K562 (cell line): ENCODE measurements at regions not wholly inside any gene's neighbourhood (a gene's known extent, or its start where the extent isn't known, plus 50 kb on each side); places are given as distances from the start of the nearest gene placed in this dataset.

ENCODE experiments used
- ATAC-seq: fragments of 200-7000 bp; cut with Tn5 transposase; 3 replicates; pipeline ENCODE4 v1.9.1; 2020; ENCODE audit warnings: moderate library complexity
- BruUV-seq: library from RNA; stranded (reverse); fragments of 400-500 nt; replicated peaks from 2 replicates; lab custom pipeline; 2021; lab: Mats Ljungman, UMichigan
- CTCF ChIA-PET: fragments of 300-600 bp; formaldehyde crosslinking; extraction: SDS; loops from one replicate; lab custom pipeline; 2021; ENCODE audit warnings: low intra/inter-chr PET ratio; lab: Yijun Ruan, JAX
- POLR2A ChIA-PET: fragments of 300-600, 350-650 bp; sonication (Branson Sonifier 250); formaldehyde crosslinking; extraction: SDS; loops from one replicate; lab custom pipeline; 2021; ENCODE audit warnings: antibody characterized with exemption, inconsistent platforms; lab: Yijun Ruan, JAX
- DNase-seq, 4 experiments: peaks; one replicate each; pipeline versions ENCODE4 v3.0.0 to v3.0.0-alpha.2; 2011 to 2018; ENCODE audit warnings: low spot score in 3 of 4, mixed read lengths in 3 of 4; ENCODE audit errors: extremely low read depth in 1 of 4
- FAIRE-seq: peaks from 2 replicates; lab custom pipeline; 2011; peaks lifted over from hg19 to GRCh38; lab: Jason Lieb, UNC
- H2AFZ ChIP-seq: 2 replicates; pipeline ENCODE4 v1.6.0; 2011; ENCODE audit warnings: low read depth, low read length, control low read depth, inconsistent platforms
- H3K27ac ChIP-seq: fragments of 200-600 bp; 3 replicates; pipeline ENCODE4 v1.8.0; 2011; ENCODE audit warnings: low read depth, mild to moderate bottlenecking, control low read depth, inconsistent platforms, low read length, moderate library complexity, mixed read lengths; ENCODE audit errors: extremely low read depth
- H3K27me3 ChIP-seq, 2 experiments: fragments of 300-600 bp in 1 of 2; 2 replicates in 1 of 2; 3 replicates in 1 of 2; pipeline versions ENCODE4 v1.6.0 to v1.8.0; 2011; ENCODE audit warnings: inconsistent platforms in 2 of 2, low read length in 2 of 2, mild to moderate bottlenecking in 1 of 2, mixed read lengths in 1 of 2, moderate library complexity in 1 of 2; ENCODE audit not compliant: control insufficient read depth in 2 of 2, insufficient read depth in 2 of 2
- H3K36me3 ChIP-seq: fragments of 300-600 bp; 3 replicates; pipeline ENCODE4 v1.8.0; 2011; ENCODE audit warnings: mild to moderate bottlenecking, low read length, inconsistent platforms; ENCODE audit not compliant: control insufficient read depth, insufficient read depth
- H3K4me1 ChIP-seq, 2 experiments: fragments of 200-600 bp in 1 of 2; replicated peaks in 1 of 2; 2 replicates in 1 of 2; 3 replicates in 1 of 2; pipeline versions ENCODE4 v1.5.1 to v1.8.0; 2011; ENCODE audit warnings: inconsistent platforms in 2 of 2, low read length in 2 of 2, mild to moderate bottlenecking in 1 of 2, mixed read lengths in 1 of 2, moderate library complexity in 1 of 2; ENCODE audit not compliant: control insufficient read depth in 2 of 2, insufficient read depth in 2 of 2
- H3K4me2 ChIP-seq: 2 replicates; pipeline ENCODE4 v1.6.1; 2011; ENCODE audit warnings: low read length, control low read depth, inconsistent platforms, mixed read lengths; ENCODE audit not compliant: insufficient read depth
- H3K4me3 ChIP-seq: fragments of 200-600 bp; sonication (generic), shearing (Covaris generic); 2 replicates; pipeline ENCODE4 v1.5.1; 2016; ENCODE audit warnings: control low read depth, inconsistent platforms
- H3K79me2 ChIP-seq: fragments of 200-600 bp; 3 replicates; pipeline ENCODE4 v1.8.0; 2011; ENCODE audit warnings: low read length, inconsistent platforms; ENCODE audit not compliant: control insufficient read depth, insufficient read depth
- H3K9ac ChIP-seq, 2 experiments: 2 replicates each; pipeline versions ENCODE4 v1.6.0 to v1.6.1; 2011; ENCODE audit warnings: low read depth in 2 of 2, low read length in 2 of 2, control low read depth in 1 of 2, inconsistent platforms in 1 of 2, mild to moderate bottlenecking in 1 of 2, mixed read lengths in 1 of 2; ENCODE audit not compliant: insufficient read depth in 1 of 2
- H3K9me1 ChIP-seq: one replicate; pipeline ENCODE4 v1.6.0; 2011; ENCODE audit warnings: inconsistent platforms, mild to moderate bottlenecking, low read length, moderate library complexity; ENCODE audit not compliant: control insufficient read depth, insufficient read depth
- H3K9me3 ChIP-seq: replicated peaks from 2 replicates; pipeline ENCODE4 v1.5.1; 2011; ENCODE audit warnings: low read depth, low read length, inconsistent platforms; ENCODE audit not compliant: control insufficient read depth, insufficient read depth
- H4K20me1 ChIP-seq: replicated peaks from 2 replicates; pipeline ENCODE4 v1.6.1; 2011; ENCODE audit warnings: low read length, inconsistent platforms, mixed read lengths; ENCODE audit not compliant: control insufficient read depth, insufficient read depth
- HMG20A ChIP-seq: fragments of 450-650 bp; formaldehyde crosslinking; conservative IDR thresholded peaks from 2 replicates; pipeline ENCODE4 v1.4.0; 2020; ENCODE audit warnings: mild to moderate bottlenecking, mixed read lengths
- HNRNPH1 ChIP-seq: fragments of 200-400 bp; formaldehyde crosslinking; optimal IDR thresholded peaks from 2 replicates; pipeline ENCODE3; 2017; ENCODE audit warnings: low read depth, mild to moderate bottlenecking, low read length, moderate library complexity
- TCF7 ChIP-seq: sonication (generic); IDR thresholded peaks from 2 replicates; pipeline ENCODE4 v1.6.1; 2016; ENCODE audit warnings: antibody characterized with exemption, borderline replicate concordance
- whole genome bisulfite sequencing: fragments of 100-300 bp; shearing (Covaris generic); methylation state at CpG from one replicate; pipeline ENCODE4 v1.1.6; 2016; ENCODE audit warnings: low coverage, mixed read lengths; ENCODE audit not compliant: insufficient coverage; ENCODE audit errors: missing lambda C conversion rate; 5-methylcytosine and 5-hydroxymethylcytosine counted together
- in situ Hi-C: fragments of 300-500 bp; cut with MboI; formaldehyde crosslinking; loops from 4 replicates; pipeline ENCODE4 v1.15.0; 2018; ENCODE audit warnings: inconsistent platforms, mixed read lengths
- intact Hi-C: fragments of 100-400 bp; cut with micrococcal nuclease; formaldehyde crosslinking; loops from 2 replicates; pipeline ENCODE4 v1.14.2; 2022
- TF ChIP-seq, protein P1 (sequence below): fragments of 200-600 bp; sonication (generic); IDR thresholded peaks from one replicate; pipeline ENCODE4 v1.6.1; 2012; ENCODE audit warnings: mild to moderate bottlenecking, low read depth, low read length, inconsistent platforms
- TF ChIP-seq, protein P2 (sequence below): fragments of 450-650 bp; IDR thresholded peaks from 2 replicates; pipeline ENCODE4 v1.6.1; 2017; ENCODE audit warnings: antibody characterized with exemption

DNA sequence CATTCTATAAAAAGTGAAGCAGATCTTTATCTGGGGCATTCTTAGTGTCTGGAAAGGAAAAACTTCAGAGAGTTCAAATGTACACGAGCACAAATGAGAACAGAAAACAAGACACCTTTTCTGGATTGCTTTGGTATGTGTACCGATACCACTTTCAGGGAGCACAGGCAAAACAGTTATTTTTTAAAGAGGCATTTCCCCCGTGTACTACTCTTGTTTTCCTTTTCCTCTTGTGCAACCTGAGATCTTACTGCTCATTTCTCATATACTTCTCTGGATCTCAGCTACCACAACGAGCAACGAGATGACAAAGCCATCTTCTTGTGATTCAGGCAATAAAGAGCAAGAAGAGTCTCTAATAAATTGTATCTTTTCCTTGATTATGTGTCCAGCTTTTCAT is 463.6 kb downstream of the SHQ1 start:
- H3K27ac ChIP-seq = no peak overlapping the region
- H3K4me3 ChIP-seq = no peak overlapping the region
- FAIRE-seq (no peak), DNase-seq (no peak), ATAC-seq (no peak)
- in situ Hi-C loops = no loop called here
- H3K9ac ChIP-seq = no peak overlapping the region
- H3K9me3 ChIP-seq = no peaks in the 10 kb centered on the region
- peaks cover 0 to 31% of the 10 kb centered on the region in 2 experiments; a peak in 2 of 5 replicates for H3K4me1 ChIP-seq
- H3K36me3 ChIP-seq = peaks cover 22% of the 10 kb centered on the region; the same call in 2 of the 3 replicates
- intact Hi-C loops = no loop called here
- CTCF ChIA-PET = no interaction called here
- peaks cover 74% of the 10 kb centered on the region for H4K20me1 ChIP-seq
- H2AFZ ChIP-seq = no peak overlapping the region
- POLR2A ChIA-PET = no interaction called here
- WGBS = 36% methylated on average over 5 of the region's 5 CpGs
- H3K79me2 ChIP-seq = peaks cover 100% of the 10 kb centered on the region
- no peak overlapping the region for H3K4me2 ChIP-seq
- H3K9me1 ChIP-seq = no peaks in the 10 kb centered on the region
- BruUV-seq = no TSS peak
- H3K27me3 ChIP-seq = no peaks in the 10 kb centered on the region
- TF ChIP-seq, protein P1, sequence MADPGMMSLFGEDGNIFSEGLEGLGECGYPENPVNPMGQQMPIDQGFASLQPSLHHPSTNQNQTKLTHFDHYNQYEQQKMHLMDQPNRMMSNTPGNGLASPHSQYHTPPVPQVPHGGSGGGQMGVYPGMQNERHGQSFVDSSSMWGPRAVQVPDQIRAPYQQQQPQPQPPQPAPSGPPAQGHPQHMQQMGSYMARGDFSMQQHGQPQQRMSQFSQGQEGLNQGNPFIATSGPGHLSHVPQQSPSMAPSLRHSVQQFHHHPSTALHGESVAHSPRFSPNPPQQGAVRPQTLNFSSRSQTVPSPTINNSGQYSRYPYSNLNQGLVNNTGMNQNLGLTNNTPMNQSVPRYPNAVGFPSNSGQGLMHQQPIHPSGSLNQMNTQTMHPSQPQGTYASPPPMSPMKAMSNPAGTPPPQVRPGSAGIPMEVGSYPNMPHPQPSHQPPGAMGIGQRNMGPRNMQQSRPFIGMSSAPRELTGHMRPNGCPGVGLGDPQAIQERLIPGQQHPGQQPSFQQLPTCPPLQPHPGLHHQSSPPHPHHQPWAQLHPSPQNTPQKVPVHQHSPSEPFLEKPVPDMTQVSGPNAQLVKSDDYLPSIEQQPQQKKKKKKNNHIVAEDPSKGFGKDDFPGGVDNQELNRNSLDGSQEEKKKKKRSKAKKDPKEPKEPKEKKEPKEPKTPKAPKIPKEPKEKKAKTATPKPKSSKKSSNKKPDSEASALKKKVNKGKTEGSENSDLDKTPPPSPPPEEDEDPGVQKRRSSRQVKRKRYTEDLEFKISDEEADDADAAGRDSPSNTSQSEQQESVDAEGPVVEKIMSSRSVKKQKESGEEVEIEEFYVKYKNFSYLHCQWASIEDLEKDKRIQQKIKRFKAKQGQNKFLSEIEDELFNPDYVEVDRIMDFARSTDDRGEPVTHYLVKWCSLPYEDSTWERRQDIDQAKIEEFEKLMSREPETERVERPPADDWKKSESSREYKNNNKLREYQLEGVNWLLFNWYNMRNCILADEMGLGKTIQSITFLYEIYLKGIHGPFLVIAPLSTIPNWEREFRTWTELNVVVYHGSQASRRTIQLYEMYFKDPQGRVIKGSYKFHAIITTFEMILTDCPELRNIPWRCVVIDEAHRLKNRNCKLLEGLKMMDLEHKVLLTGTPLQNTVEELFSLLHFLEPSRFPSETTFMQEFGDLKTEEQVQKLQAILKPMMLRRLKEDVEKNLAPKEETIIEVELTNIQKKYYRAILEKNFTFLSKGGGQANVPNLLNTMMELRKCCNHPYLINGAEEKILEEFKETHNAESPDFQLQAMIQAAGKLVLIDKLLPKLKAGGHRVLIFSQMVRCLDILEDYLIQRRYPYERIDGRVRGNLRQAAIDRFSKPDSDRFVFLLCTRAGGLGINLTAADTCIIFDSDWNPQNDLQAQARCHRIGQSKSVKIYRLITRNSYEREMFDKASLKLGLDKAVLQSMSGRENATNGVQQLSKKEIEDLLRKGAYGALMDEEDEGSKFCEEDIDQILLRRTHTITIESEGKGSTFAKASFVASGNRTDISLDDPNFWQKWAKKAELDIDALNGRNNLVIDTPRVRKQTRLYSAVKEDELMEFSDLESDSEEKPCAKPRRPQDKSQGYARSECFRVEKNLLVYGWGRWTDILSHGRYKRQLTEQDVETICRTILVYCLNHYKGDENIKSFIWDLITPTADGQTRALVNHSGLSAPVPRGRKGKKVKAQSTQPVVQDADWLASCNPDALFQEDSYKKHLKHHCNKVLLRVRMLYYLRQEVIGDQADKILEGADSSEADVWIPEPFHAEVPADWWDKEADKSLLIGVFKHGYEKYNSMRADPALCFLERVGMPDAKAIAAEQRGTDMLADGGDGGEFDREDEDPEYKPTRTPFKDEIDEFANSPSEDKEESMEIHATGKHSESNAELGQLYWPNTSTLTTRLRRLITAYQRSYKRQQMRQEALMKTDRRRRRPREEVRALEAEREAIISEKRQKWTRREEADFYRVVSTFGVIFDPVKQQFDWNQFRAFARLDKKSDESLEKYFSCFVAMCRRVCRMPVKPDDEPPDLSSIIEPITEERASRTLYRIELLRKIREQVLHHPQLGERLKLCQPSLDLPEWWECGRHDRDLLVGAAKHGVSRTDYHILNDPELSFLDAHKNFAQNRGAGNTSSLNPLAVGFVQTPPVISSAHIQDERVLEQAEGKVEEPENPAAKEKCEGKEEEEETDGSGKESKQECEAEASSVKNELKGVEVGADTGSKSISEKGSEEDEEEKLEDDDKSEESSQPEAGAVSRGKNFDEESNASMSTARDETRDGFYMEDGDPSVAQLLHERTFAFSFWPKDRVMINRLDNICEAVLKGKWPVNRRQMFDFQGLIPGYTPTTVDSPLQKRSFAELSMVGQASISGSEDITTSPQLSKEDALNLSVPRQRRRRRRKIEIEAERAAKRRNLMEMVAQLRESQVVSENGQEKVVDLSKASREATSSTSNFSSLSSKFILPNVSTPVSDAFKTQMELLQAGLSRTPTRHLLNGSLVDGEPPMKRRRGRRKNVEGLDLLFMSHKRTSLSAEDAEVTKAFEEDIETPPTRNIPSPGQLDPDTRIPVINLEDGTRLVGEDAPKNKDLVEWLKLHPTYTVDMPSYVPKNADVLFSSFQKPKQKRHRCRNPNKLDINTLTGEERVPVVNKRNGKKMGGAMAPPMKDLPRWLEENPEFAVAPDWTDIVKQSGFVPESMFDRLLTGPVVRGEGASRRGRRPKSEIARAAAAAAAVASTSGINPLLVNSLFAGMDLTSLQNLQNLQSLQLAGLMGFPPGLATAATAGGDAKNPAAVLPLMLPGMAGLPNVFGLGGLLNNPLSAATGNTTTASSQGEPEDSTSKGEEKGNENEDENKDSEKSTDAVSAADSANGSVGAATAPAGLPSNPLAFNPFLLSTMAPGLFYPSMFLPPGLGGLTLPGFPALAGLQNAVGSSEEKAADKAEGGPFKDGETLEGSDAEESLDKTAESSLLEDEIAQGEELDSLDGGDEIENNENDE = no peak
- TF ChIP-seq, protein P2, sequence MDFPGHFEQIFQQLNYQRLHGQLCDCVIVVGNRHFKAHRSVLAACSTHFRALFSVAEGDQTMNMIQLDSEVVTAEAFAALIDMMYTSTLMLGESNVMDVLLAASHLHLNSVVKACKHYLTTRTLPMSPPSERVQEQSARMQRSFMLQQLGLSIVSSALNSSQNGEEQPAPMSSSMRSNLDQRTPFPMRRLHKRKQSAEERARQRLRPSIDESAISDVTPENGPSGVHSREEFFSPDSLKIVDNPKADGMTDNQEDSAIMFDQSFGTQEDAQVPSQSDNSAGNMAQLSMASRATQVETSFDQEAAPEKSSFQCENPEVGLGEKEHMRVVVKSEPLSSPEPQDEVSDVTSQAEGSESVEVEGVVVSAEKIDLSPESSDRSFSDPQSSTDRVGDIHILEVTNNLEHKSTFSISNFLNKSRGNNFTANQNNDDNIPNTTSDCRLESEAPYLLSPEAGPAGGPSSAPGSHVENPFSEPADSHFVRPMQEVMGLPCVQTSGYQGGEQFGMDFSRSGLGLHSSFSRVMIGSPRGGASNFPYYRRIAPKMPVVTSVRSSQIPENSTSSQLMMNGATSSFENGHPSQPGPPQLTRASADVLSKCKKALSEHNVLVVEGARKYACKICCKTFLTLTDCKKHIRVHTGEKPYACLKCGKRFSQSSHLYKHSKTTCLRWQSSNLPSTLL = no peak
- TF ChIP-seq HNRNPH1 (no peak), TCF7 (no peak), HMG20A (no peak)
